ENCODE measurements at regions not wholly inside any gene's neighbourhood (a gene's known extent, or its start where the extent isn't known, plus 50 kb on each side); places are given as distances from the start of the nearest gene placed in this dataset.
"Not testable (repeated sequence)": the region's sequence is repeated elsewhere in the genome, so short reads cannot be mapped to it uniquely, and the experiment has no call there.

DNA sequence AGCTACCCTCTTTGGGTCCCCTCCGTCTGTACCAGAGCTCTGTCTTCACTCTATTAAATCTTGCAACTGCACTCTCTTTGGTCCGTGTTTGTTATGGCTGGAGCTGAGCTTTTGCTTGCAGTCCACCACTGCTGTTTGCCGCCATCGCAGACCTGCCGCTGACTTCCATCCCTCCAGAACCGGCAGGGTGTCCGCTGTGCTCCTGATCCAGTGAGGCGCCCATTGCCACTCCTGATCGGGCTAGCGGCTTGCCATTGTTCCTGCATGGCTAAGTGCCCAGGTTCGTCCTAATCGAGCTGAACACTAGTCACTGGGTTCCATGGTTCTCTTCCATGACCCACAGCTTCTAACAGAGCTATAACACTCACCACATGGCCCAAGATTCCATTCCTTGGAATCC, 380.6 kb downstream of the CDH19 start:
- 86% methylated on average over 12 of the region's 12 CpGs for WGBS (ENCODE audit: insufficient coverage)
- not testable (repeated sequence) for DNase-seq (ENCODE audit: low read depth in 4 of 6, low spot score in 6 of 6); H3K9me3 ChIP-seq (ENCODE audit: control insufficient read depth, insufficient read depth, low read length); H3K36me3 ChIP-seq (ENCODE audit: control insufficient read depth, insufficient read depth, low read length); H3K27ac ChIP-seq (ENCODE audit: low read depth, low read length); H3K4me3 ChIP-seq (ENCODE audit: low read depth, low read length); H3K4me1 ChIP-seq (ENCODE audit: control insufficient read depth, insufficient read depth, low read length); H3K27me3 ChIP-seq (ENCODE audit: control insufficient read depth, insufficient read depth, low read length)

DNA sequence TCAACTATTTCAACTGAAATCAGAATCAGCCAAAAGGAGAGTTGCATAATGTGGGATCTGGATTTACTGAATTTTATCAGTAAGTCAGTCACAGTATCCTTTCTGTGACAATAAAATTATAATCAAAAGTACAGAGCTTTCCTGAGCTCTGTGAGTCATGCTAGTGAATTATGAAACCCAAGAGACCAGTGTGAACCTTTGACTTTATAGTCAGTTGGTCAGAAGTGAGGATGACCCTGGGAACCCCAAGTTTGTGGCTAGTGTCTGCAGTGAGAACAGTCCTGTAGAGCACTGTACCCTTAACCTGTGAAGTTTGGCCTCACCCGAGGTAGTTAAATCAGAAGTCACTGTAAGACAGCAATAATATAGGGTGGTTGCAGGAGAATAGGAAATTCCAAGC, 381.7 kb downstream of the CDH19 start:
- Histone ChIP-seq H3K4me1 (ENCODE audit: control insufficient read depth, insufficient read depth, low read length) (no peaks in the 10 kb centered on the region), H3K36me3 (ENCODE audit: control insufficient read depth, insufficient read depth, low read length) (no peaks in the 10 kb centered on the region), H3K27me3 (ENCODE audit: control insufficient read depth, insufficient read depth, low read length) (no peaks in the 10 kb centered on the region), H3K9me3 (ENCODE audit: control insufficient read depth, insufficient read depth, low read length) (no peaks in the 10 kb centered on the region), H3K4me3 (ENCODE audit: low read depth, low read length) (no peak overlapping the region), H3K27ac (ENCODE audit: low read depth, low read length) (no peak overlapping the region)
- no peak for DNase-seq (ENCODE audit: low read depth in 4 of 6, low spot score in 6 of 6)
- WGBS (ENCODE audit: insufficient coverage) = 100% methylated on average over 1 of the region's 1 CpG

DNA sequence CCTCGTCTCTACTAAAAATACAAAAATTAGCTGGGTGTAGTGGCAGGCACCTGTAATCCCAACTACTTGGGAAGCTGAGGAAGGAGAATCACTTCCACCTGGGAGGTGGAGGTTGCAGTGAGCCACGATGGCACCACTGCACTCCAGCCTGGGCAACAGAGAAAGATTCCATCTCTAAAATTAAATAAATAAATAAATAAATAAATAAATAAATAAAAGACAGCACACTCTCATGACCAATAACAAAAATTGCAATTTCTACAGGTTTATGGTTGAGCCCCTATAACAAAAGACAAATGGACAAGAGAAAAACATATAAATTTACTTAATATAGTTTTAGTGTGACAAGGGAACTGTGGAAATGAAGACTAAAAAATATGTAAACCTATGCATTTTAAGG, 384.1 kb downstream of the CDH19 start:
- no peak overlapping the region for H3K4me3 ChIP-seq (ENCODE audit: low read depth, low read length)
- no peak for DNase-seq (ENCODE audit: low read depth in 4 of 6, low spot score in 6 of 6)
- H3K4me1 ChIP-seq (ENCODE audit: control insufficient read depth, insufficient read depth, low read length) = no peaks in the 10 kb centered on the region
- H3K36me3 ChIP-seq (ENCODE audit: control insufficient read depth, insufficient read depth, low read length) = no peaks in the 10 kb centered on the region
- H3K9me3 ChIP-seq (ENCODE audit: control insufficient read depth, insufficient read depth, low read length) = no peaks in the 10 kb centered on the region
- WGBS (ENCODE audit: insufficient coverage) = no CpG with 5 or more reads among the region's 2 CpGs
- H3K27me3 ChIP-seq (ENCODE audit: control insufficient read depth, insufficient read depth, low read length) = no peaks in the 10 kb centered on the region
- no peak overlapping the region for H3K27ac ChIP-seq (ENCODE audit: low read depth, low read length)

DNA sequence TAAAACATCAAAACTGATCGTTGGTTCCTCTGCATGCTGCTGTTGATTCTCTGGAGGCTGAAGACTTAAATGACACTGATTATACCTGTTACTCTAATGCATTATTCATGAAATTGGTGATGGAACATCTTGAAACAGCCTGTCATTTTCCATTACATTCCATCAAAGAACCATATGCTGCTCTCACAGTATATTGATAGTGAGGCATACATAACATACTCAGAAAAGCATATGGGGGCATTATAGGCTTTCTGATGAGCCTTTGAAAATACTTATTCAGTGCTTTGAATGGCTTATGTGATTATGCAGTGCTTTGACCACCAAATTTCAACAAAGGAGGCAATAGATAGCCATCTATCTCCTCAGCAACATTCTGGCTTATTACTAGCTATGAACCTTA, 392.1 kb downstream of the CDH19 start:
- peak in 1 of 6 donors; percentile 35 for DNase-seq (ENCODE audit: low read depth in 4 of 6, low spot score in 6 of 6)
- no peak overlapping the region for H3K4me3 ChIP-seq (ENCODE audit: low read depth, low read length)
- H3K27ac ChIP-seq (ENCODE audit: low read depth, low read length) = no peak overlapping the region
- no peaks in the 10 kb centered on the region for H3K4me1 ChIP-seq (ENCODE audit: control insufficient read depth, insufficient read depth, low read length)
- no peaks in the 10 kb centered on the region for H3K27me3 ChIP-seq (ENCODE audit: control insufficient read depth, insufficient read depth, low read length)
- no peaks in the 10 kb centered on the region for H3K36me3 ChIP-seq (ENCODE audit: control insufficient read depth, insufficient read depth, low read length)
- no CpG with 5 or more reads among the region's 1 CpG for WGBS (ENCODE audit: insufficient coverage)
- no peaks in the 10 kb centered on the region for H3K9me3 ChIP-seq (ENCODE audit: control insufficient read depth, insufficient read depth, low read length)

DNA sequence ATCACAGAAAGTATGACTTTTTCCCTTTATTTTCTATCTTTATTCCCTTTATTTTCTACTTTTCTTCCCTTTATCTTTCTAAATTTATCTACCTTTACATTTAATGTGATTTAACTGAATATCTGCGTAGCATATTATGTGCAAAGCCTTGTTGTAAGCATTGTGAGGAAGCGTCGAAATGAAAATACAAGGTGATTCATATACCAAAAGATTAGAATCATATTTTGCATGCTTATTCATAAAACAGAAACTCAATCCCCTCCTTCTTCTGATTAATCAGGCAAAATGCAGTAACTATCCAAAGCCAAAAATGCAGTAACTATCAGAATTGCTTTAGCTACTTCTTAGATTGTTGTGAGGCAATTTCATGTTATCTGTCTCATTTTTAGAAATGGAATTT, 393.0 kb downstream of the CDH19 start:
- no peaks in the 10 kb centered on the region for H3K27me3 ChIP-seq (ENCODE audit: control insufficient read depth, insufficient read depth, low read length)
- H3K9me3 ChIP-seq (ENCODE audit: control insufficient read depth, insufficient read depth, low read length) = no peaks in the 10 kb centered on the region
- no peak for DNase-seq (ENCODE audit: low read depth in 4 of 6, low spot score in 6 of 6)
- H3K27ac ChIP-seq (ENCODE audit: low read depth, low read length) = no peak overlapping the region
- H3K4me3 ChIP-seq (ENCODE audit: low read depth, low read length) = no peak overlapping the region
- no CpG with 5 or more reads among the region's 3 CpGs for WGBS (ENCODE audit: insufficient coverage)
- no peaks in the 10 kb centered on the region for H3K36me3 ChIP-seq (ENCODE audit: control insufficient read depth, insufficient read depth, low read length)
- no peaks in the 10 kb centered on the region for H3K4me1 ChIP-seq (ENCODE audit: control insufficient read depth, insufficient read depth, low read length)

DNA sequence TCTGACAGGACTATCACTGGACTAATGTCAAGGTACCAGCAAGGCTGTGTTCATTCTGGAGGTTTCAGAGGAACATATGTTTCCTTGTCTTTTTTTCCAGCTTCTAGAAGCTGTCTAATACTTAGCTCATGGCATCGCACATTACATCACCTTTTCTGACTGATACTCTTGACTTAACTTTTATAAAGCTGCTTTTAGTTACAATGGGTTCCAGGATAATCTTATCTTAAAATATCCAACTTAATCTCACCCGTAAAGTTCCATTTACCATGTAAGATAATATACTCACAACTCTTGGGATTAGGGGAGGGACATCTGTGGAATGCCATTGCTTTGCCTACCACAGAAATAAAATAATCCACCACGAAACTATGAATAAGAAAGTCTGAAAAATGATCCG, 394.2 kb downstream of the CDH19 start:
- no peaks in the 10 kb centered on the region for H3K36me3 ChIP-seq (ENCODE audit: control insufficient read depth, insufficient read depth, low read length)
- DNase-seq (ENCODE audit: low read depth in 4 of 6, low spot score in 6 of 6) = no peak
- no peak overlapping the region for H3K27ac ChIP-seq (ENCODE audit: low read depth, low read length)
- WGBS (ENCODE audit: insufficient coverage) = no CpG with 5 or more reads among the region's 4 CpGs
- H3K4me1 ChIP-seq (ENCODE audit: control insufficient read depth, insufficient read depth, low read length) = no peaks in the 10 kb centered on the region
- no peaks in the 10 kb centered on the region for H3K9me3 ChIP-seq (ENCODE audit: control insufficient read depth, insufficient read depth, low read length)
- H3K4me3 ChIP-seq (ENCODE audit: low read depth, low read length) = no peak overlapping the region
- no peaks in the 10 kb centered on the region for H3K27me3 ChIP-seq (ENCODE audit: control insufficient read depth, insufficient read depth, low read length)

DNA sequence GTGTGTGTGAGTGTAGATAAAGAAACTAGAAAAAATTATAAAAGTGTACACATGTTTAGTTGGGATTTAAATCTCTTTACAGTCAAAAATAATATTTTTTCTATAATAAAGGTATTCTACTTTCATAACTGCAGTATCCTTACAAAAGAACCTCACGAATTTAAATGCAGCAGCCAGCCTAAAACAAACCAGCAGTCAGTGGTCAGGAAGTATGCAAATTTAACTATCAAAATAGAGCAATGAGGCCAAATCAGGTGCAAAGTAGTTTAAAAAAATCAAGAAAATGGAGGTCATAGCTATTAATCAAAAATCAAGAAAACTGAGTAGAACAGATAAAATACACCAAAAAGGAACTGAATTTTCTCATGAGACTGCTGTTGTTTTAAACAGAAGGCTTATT, 407.1 kb downstream of the CDH19 start:
- no peaks in the 10 kb centered on the region for H3K36me3 ChIP-seq (ENCODE audit: control insufficient read depth, insufficient read depth, low read length)
- no peak overlapping the region for H3K4me3 ChIP-seq (ENCODE audit: low read depth, low read length)
- WGBS (ENCODE audit: insufficient coverage) = no CpG with 5 or more reads among the region's 1 CpG

DNA sequence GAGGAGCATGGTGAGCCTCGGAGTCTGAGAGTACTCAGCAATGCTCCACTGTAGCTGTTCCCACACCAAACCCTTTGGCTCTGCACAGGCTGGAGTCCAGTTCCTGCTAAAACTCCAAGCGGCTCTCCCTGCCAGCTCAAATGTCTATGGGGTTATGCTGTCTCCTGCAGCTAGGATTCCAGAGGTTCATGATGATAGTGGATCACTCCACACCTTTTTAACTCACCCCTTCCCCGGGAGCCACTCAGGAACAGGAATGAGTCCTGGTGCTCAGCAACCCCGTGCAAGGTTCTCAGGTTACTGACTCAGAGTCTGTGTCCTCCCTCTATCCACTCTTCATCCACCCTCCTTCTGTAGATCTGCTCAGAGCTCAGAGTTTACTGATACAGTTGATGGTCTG, 410.0 kb downstream of the CDH19 start:
- Histone ChIP-seq H3K9me3 (ENCODE audit: control insufficient read depth, insufficient read depth, low read length) (no peaks in the 10 kb centered on the region), H3K4me3 (ENCODE audit: low read depth, low read length) (no peak overlapping the region), H3K36me3 (ENCODE audit: control insufficient read depth, insufficient read depth, low read length) (no peaks in the 10 kb centered on the region), H3K27me3 (ENCODE audit: control insufficient read depth, insufficient read depth, low read length) (no peaks in the 10 kb centered on the region), H3K27ac (ENCODE audit: low read depth, low read length) (no peak overlapping the region), H3K4me1 (ENCODE audit: control insufficient read depth, insufficient read depth, low read length) (no peaks in the 10 kb centered on the region)
- WGBS (ENCODE audit: insufficient coverage) = 100% methylated on average over 4 of the region's 4 CpGs
- DNase-seq (ENCODE audit: low read depth in 4 of 6, low spot score in 6 of 6) = no peak

More for the DNA sequence above, 407.1 kb downstream of the CDH19 start:
- no peaks in the 10 kb centered on the region for H3K9me3 ChIP-seq (ENCODE audit: control insufficient read depth, insufficient read depth, low read length)
- no peak for DNase-seq (ENCODE audit: low read depth in 4 of 6, low spot score in 6 of 6)
- no peak overlapping the region for H3K27ac ChIP-seq (ENCODE audit: low read depth, low read length)
- no peaks in the 10 kb centered on the region for H3K27me3 ChIP-seq (ENCODE audit: control insufficient read depth, insufficient read depth, low read length)
- H3K4me1 ChIP-seq (ENCODE audit: control insufficient read depth, insufficient read depth, low read length) = no peaks in the 10 kb centered on the region

DNA sequence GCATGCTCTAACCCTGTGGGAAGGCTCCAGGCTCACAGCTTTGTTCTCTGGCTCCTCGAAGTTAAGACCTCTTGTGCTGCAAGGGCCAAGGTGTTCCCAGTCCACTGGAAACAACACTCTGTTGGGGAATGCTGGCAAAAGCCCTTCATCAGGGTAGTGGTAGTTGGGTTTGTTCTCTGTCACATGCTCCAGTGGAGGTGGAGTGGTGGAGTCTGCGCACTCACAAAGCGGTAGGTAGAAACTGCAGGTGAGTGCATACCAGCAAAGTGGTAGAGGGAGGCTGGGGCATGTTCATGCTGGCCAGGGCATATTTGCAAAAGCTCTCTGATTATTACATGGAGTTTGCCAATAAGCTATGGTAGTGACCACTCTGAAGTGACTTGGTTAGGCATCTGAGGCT, 410.5 kb downstream of the CDH19 start:
- Histone ChIP-seq H3K4me1 (ENCODE audit: control insufficient read depth, insufficient read depth, low read length) (no peaks in the 10 kb centered on the region), H3K36me3 (ENCODE audit: control insufficient read depth, insufficient read depth, low read length) (no peaks in the 10 kb centered on the region), H3K9me3 (ENCODE audit: control insufficient read depth, insufficient read depth, low read length) (no peaks in the 10 kb centered on the region), H3K27ac (ENCODE audit: low read depth, low read length) (no peak overlapping the region), H3K4me3 (ENCODE audit: low read depth, low read length) (no peak overlapping the region), H3K27me3 (ENCODE audit: control insufficient read depth, insufficient read depth, low read length) (no peaks in the 10 kb centered on the region)
- DNase-seq (ENCODE audit: low read depth in 4 of 6, low spot score in 6 of 6) = no peak
- WGBS (ENCODE audit: insufficient coverage) = 57% methylated on average over 3 of the region's 3 CpGs

DNA sequence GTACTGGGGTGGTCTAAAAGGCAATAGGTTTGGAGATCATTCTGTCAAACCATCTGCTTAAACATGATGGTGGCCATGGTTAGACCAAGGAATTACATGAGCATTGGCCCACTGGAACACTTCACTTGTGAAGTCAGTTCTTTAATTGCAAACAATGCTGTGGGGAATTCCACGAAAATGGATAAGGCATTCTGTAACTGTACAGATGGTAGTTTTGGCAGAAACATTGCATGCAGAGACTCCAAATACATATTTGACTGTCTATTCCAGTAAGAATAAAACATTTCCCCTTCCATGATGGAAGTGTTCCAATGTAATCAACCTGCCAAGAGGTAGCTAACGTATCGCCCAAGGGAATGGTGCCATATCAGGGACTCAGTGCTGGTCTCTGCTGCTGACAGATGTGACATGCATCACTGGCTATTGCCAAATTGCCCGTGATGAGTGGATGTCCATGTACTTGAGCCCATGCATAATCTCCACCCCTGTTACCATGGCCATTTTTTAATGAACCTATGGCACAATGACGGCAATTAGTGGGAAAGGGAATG, 417.9 kb downstream of the CDH7 start:
- Histone ChIP-seq H3K4me3 (ENCODE audit: low read depth, low read length) (no peak overlapping the region), H3K27me3 (ENCODE audit: control insufficient read depth, insufficient read depth, low read length) (no peaks in the 10 kb centered on the region), H3K4me1 (ENCODE audit: control insufficient read depth, insufficient read depth, low read length) (no peaks in the 10 kb centered on the region), H3K9me3 (ENCODE audit: control insufficient read depth, insufficient read depth, low read length) (no peaks in the 10 kb centered on the region), H3K36me3 (ENCODE audit: control insufficient read depth, insufficient read depth, low read length) (no peaks in the 10 kb centered on the region), H3K27ac (ENCODE audit: low read depth, low read length) (no peak overlapping the region)
- WGBS (ENCODE audit: insufficient coverage) = 91% methylated on average over 3 of the region's 5 CpGs
- DNase-seq (ENCODE audit: low read depth in 4 of 6, low spot score in 6 of 6) = peak in 2 of 6 donors; percentile 19 to 82
